ENCODE measurements at regions not wholly inside any gene's neighbourhood (a gene's known extent, or its start where the extent isn't known, plus 50 kb on each side); places are given as distances from the start of the nearest gene placed in this dataset.

GRCh38 chr5:105529851-105530250 is 1967.3 kb upstream of the NUDT12 start:
- no peaks in the 10 kb centered on the region for H3K79me2 ChIP-seq (ENCODE audit: insufficient read depth)
- H3K36me3 ChIP-seq (replicated peaks in 1 of 2; ENCODE audit: control insufficient read depth in 1 of 2, insufficient read depth in 2 of 2, low read length in 1 of 2), result no peaks in the 10 kb centered on the region
- TF ChIP-seq, protein P1, sequence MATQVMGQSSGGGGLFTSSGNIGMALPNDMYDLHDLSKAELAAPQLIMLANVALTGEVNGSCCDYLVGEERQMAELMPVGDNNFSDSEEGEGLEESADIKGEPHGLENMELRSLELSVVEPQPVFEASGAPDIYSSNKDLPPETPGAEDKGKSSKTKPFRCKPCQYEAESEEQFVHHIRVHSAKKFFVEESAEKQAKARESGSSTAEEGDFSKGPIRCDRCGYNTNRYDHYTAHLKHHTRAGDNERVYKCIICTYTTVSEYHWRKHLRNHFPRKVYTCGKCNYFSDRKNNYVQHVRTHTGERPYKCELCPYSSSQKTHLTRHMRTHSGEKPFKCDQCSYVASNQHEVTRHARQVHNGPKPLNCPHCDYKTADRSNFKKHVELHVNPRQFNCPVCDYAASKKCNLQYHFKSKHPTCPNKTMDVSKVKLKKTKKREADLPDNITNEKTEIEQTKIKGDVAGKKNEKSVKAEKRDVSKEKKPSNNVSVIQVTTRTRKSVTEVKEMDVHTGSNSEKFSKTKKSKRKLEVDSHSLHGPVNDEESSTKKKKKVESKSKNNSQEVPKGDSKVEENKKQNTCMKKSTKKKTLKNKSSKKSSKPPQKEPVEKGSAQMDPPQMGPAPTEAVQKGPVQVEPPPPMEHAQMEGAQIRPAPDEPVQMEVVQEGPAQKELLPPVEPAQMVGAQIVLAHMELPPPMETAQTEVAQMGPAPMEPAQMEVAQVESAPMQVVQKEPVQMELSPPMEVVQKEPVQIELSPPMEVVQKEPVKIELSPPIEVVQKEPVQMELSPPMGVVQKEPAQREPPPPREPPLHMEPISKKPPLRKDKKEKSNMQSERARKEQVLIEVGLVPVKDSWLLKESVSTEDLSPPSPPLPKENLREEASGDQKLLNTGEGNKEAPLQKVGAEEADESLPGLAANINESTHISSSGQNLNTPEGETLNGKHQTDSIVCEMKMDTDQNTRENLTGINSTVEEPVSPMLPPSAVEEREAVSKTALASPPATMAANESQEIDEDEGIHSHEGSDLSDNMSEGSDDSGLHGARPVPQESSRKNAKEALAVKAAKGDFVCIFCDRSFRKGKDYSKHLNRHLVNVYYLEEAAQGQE (IDR thresholded peaks at IDR 0.05; ENCODE audit: low read depth, low read length), result no peak
- TF ChIP-seq RCOR1 (IDR thresholded peaks at IDR 0.05; ENCODE audit: low read length), result no peak
- WGBS (ENCODE audit: low lambda C conversion rate), result 39% methylated on average over 5 of the region's 5 CpGs
- no peaks in the 10 kb centered on the region for H3K4me1 ChIP-seq (ENCODE audit: control insufficient read depth in 1 of 2, insufficient read depth in 2 of 2, low read depth in 1 of 2, low read length in 1 of 2)
- DNase-seq, result no peak
- H3F3A ChIP-seq (replicated peaks; ENCODE audit: insufficient read depth), result no peaks in the 10 kb centered on the region
- H3K27ac ChIP-seq (ENCODE audit: low read depth in 2 of 2, low read length in 1 of 2), result no peak overlapping the region
- no peaks in the 10 kb centered on the region for H3K27me3 ChIP-seq (ENCODE audit: insufficient read depth)
- H3K9ac ChIP-seq, result no peak overlapping the region
- ChIA-PET POLR2A (no interaction called here), CTCF (no interaction called here)
- H4K20me1 ChIP-seq (ENCODE audit: insufficient read depth), result no peaks in the 10 kb centered on the region
- H3K4me3 ChIP-seq (ENCODE audit: low read depth in 2 of 2, low read length in 1 of 2), result no peak overlapping the region
- no peak overlapping the region for H3K4me2 ChIP-seq
- no peaks in the 10 kb centered on the region for H3K9me2 ChIP-seq
- H2AFZ ChIP-seq (ENCODE audit: low read depth), result no peak overlapping the region
- no peaks in the 10 kb centered on the region for H3K9me3 ChIP-seq

GRCh38 chr5:105508519-105508918 is 1945.9 kb upstream of the NUDT12 start:
- ChIA-PET CTCF (no interaction called here), POLR2A (no interaction called here)
- no peaks in the 10 kb centered on the region; a peak in 1 of 4 replicates for H3K4me1 ChIP-seq (ENCODE audit: control insufficient read depth in 1 of 2, insufficient read depth in 2 of 2, low read depth in 1 of 2, low read length in 1 of 2)
- DNase-seq, result no peak
- H3K27me3 ChIP-seq (ENCODE audit: insufficient read depth), result no peaks in the 10 kb centered on the region
- no peaks in the 10 kb centered on the region for H3K36me3 ChIP-seq (replicated peaks in 1 of 2; ENCODE audit: control insufficient read depth in 1 of 2, insufficient read depth in 2 of 2, low read length in 1 of 2)
- peak overlapping the region; percentile 68; the same call in 1 of the 2 replicates for H2AFZ ChIP-seq (ENCODE audit: low read depth)
- peaks cover 5% of the 10 kb centered on the region for H3F3A ChIP-seq (replicated peaks; ENCODE audit: insufficient read depth)
- no peak overlapping the region for H3K27ac ChIP-seq (ENCODE audit: low read depth in 2 of 2, low read length in 1 of 2)
- no peak overlapping the region for H3K4me2 ChIP-seq
- 50% methylated on average over 2 of the region's 2 CpGs for WGBS (ENCODE audit: low lambda C conversion rate)
- H3K79me2 ChIP-seq (ENCODE audit: insufficient read depth), result no peaks in the 10 kb centered on the region
- H3K9me2 ChIP-seq, result no peaks in the 10 kb centered on the region
- TF ChIP-seq USF1 (IDR thresholded peaks at IDR 0.05; ENCODE audit: borderline replicate concordance, low read depth), result no peak
- H4K20me1 ChIP-seq (ENCODE audit: insufficient read depth), result no peaks in the 10 kb centered on the region
- H3K4me3 ChIP-seq (ENCODE audit: low read depth in 2 of 2, low read length in 1 of 2), result no peak overlapping the region
- H3K9ac ChIP-seq, result no peak overlapping the region
- no peaks in the 10 kb centered on the region for H3K9me3 ChIP-seq

DNA sequence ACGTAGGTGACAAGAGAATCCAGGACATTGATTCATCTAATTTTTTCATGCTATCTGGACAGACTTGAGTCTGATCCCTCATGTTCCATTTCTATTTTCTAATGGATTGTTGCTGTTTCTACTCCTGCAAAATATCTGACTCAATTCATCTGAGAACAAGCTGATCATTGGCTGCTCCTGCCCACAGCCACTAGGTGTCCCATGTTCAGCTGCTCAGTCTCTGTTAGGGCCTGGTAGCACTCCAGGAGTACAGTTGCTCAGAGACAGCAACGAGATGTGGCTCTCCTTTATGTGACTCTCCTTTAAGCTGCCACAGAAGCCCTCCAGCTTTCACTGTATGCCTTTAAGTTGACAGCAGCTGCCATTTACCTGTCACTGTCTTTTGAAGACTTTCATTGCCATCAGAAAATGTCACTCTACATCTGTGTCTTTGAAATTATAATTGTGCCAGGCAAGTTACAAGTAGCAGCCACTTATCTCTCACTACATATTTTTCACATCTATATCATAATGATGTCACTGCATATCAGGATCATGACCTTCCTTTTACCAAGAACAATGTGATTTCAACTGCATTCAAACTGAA is 1944.2 kb upstream of the NUDT12 start:
- POLR2A ChIA-PET, result no interaction called here
- no peak overlapping the region for H2AFZ ChIP-seq (ENCODE audit: low read depth)
- H3K27ac ChIP-seq (ENCODE audit: low read depth in 2 of 2, low read length in 1 of 2), result no peak overlapping the region

More for the DNA sequence above, 1944.2 kb upstream of the NUDT12 start:
- Histone ChIP-seq H3K36me3 (replicated peaks in 1 of 2; ENCODE audit: control insufficient read depth in 1 of 2, insufficient read depth in 2 of 2, low read length in 1 of 2) (no peaks in the 10 kb centered on the region), H3K79me2 (ENCODE audit: insufficient read depth) (no peaks in the 10 kb centered on the region), H3K4me3 (ENCODE audit: low read depth in 2 of 2, low read length in 1 of 2) (no peak overlapping the region; a peak in 1 of 4 replicates), H3F3A (replicated peaks; ENCODE audit: insufficient read depth) (peaks cover 5% of the 10 kb centered on the region), H3K27me3 (ENCODE audit: insufficient read depth) (no peaks in the 10 kb centered on the region), H3K4me2 (no peak overlapping the region), H3K9me2 (no peaks in the 10 kb centered on the region), H3K9ac (no peak overlapping the region), H3K9me3 (no peaks in the 10 kb centered on the region), H3K4me1 (ENCODE audit: control insufficient read depth in 1 of 2, insufficient read depth in 2 of 2, low read depth in 1 of 2, low read length in 1 of 2) (no peaks in the 10 kb centered on the region; a peak in 1 of 4 replicates), H4K20me1 (ENCODE audit: insufficient read depth) (no peaks in the 10 kb centered on the region)
- WGBS (ENCODE audit: low lambda C conversion rate), result 61% methylated on average over 2 of the region's 2 CpGs
- CTCF ChIA-PET, result interaction anchor here (0.6 to 0.7 kb wide), 2 partner anchors 9 to 151 kb away, joined by 3 read pairs; no protein-coding TSS in a partner anchor
- TF ChIP-seq NRF1 (IDR thresholded peaks at IDR 0.05; ENCODE audit: low read depth, low read length) (no peak), RAD21 (IDR thresholded peaks at IDR 0.05; ENCODE audit: low read length) (peak; percentile 40), CTCF (IDR thresholded peaks at IDR 0.05) (peak; percentile 47)
- DNase-seq, result no peak
